Neural cell (in vitro differentiated cells): ENCODE measurements at regions not wholly inside any gene's neighbourhood (a gene's known extent, or its start where the extent isn't known, plus 50 kb on each side); places are given as distances from the start of the nearest gene placed in this dataset.

Experiments
- H2AFZ ChIP-seq: fragments of 200-600, 300-800 bp; sonication (generic), shearing (Covaris generic); 2 replicates; pipeline ENCODE4 v1.6.0; 2014; ENCODE audit warnings: low read depth, mild to moderate bottlenecking, antibody characterized with exemption, low read length, moderate library complexity
- H3F3A ChIP-seq: fragments of 200-600 bp; shearing (Covaris generic); 2 replicates; pipeline ENCODE4 v1.6.1; 2016; ENCODE audit warnings: mild to moderate bottlenecking, moderate library complexity, mixed read lengths, antibody characterized with exemption, low read length; ENCODE audit not compliant: insufficient read depth, poor library complexity, severe bottlenecking
- H3K27ac ChIP-seq: fragments of 200-600, 300-800 bp; sonication (generic), shearing (Covaris generic); 2 replicates; pipeline ENCODE4 v1.5.1; 2014; ENCODE audit warnings: mild to moderate bottlenecking, low read length, moderate library complexity
- H3K27me3 ChIP-seq: fragments of 300-800, 200-600 bp; sonication (generic), shearing (Covaris generic); 2 replicates; pipeline ENCODE4 v1.6.0; 2014; ENCODE audit warnings: mild to moderate bottlenecking, low read depth, low read length, moderate library complexity; ENCODE audit not compliant: insufficient read depth
- H3K36me3 ChIP-seq: fragments of 300-800, 200-600 bp; sonication (generic), shearing (Covaris generic); 2 replicates; pipeline ENCODE4 v1.5.1; 2014; ENCODE audit warnings: mild to moderate bottlenecking, antibody characterized with exemption, low read length, moderate library complexity; ENCODE audit not compliant: insufficient read depth
- H3K4me2 ChIP-seq: fragments of 300-800, 200-600 bp; sonication (generic), shearing (Covaris generic); 2 replicates; pipeline ENCODE4 v1.6.0; 2014; ENCODE audit warnings: mild to moderate bottlenecking, low read length
- H3K4me3 ChIP-seq: fragments of 300-800, 200-600 bp; sonication (generic), shearing (Covaris generic); 2 replicates; pipeline ENCODE4 v1.5.1; 2014; ENCODE audit warnings: mild to moderate bottlenecking, low read length, moderate library complexity
- H3K79me2 ChIP-seq: fragments of 200-600 bp; shearing (Covaris generic); replicated peaks from 2 replicates; pipeline ENCODE4 v1.6.0; 2014; ENCODE audit warnings: mild to moderate bottlenecking, low read length, moderate library complexity; ENCODE audit not compliant: insufficient read depth
- H3K9ac ChIP-seq: fragments of 300-800, 200-600 bp; sonication (generic), shearing (Covaris generic); 2 replicates; pipeline ENCODE4 v1.6.1; 2016; ENCODE audit warnings: mild to moderate bottlenecking, low read length, mixed read lengths
- H3K9me2 ChIP-seq: fragments of 200-600 bp; shearing (Covaris generic); 2 replicates; pipeline ENCODE4 v1.6.1; 2016; ENCODE audit warnings: mild to moderate bottlenecking, low read length, mixed read lengths; ENCODE audit not compliant: insufficient read depth
- H3K9me3 ChIP-seq: fragments of 200-600, 300-800 bp; sonication (generic), shearing (Covaris generic); 2 replicates; pipeline ENCODE4 v1.6.1; 2016; ENCODE audit warnings: mild to moderate bottlenecking, mixed run types, low read length, moderate library complexity, mixed read lengths
- H4K20me1 ChIP-seq: fragments of 200-600 bp; shearing (Covaris generic); 2 replicates; pipeline ENCODE4 v1.6.1; 2016; ENCODE audit warnings: mild to moderate bottlenecking, mixed run types; ENCODE audit not compliant: insufficient read depth
- CTCF ChIP-seq: fragments of 450-650 bp; IDR thresholded peaks from 2 replicates; pipeline ENCODE4 v1.5.1; 2014; ENCODE audit warnings: antibody characterized with exemption, mild to moderate bottlenecking, moderate library complexity; ENCODE audit not compliant: poor library complexity, severe bottlenecking
- EP300 ChIP-seq: fragments of 450-650 bp; conservative IDR thresholded peaks from 2 replicates; pipeline ENCODE4 v1.6.1; 2014; ENCODE audit warnings: antibody characterized with exemption, mild to moderate bottlenecking, moderate library complexity; ENCODE audit not compliant: poor library complexity, severe bottlenecking
- EZH2 ChIP-seq: fragments of 200-600, 300-800 bp; shearing (Covaris generic), sonication (generic); IDR thresholded peaks from 2 replicates; pipeline ENCODE4 v1.6.1; 2014; ENCODE audit warnings: antibody characterized with exemption, low read length, borderline replicate concordance, mild to moderate bottlenecking; ENCODE audit not compliant: insufficient read depth, poor library complexity, severe bottlenecking
- MXI1 ChIP-seq: fragments of 450-650 bp; conservative IDR thresholded peaks from 2 replicates; pipeline ENCODE4 v1.6.1; 2014; ENCODE audit warnings: antibody characterized with exemption, mild to moderate bottlenecking; ENCODE audit not compliant: poor library complexity, severe bottlenecking
- POLR2AphosphoS5 ChIP-seq: IDR thresholded peaks from 2 replicates; pipeline ENCODE4 v1.6.1; 2012
- RAD21 ChIP-seq: fragments of 450-650 bp; conservative IDR thresholded peaks from 2 replicates; pipeline ENCODE4 v1.6.1; 2014; ENCODE audit warnings: antibody characterized with exemption, mild to moderate bottlenecking, moderate library complexity
- SMC3 ChIP-seq: fragments of 450-650 bp; conservative IDR thresholded peaks from 2 replicates; pipeline ENCODE4 v1.6.1; 2014; ENCODE audit warnings: antibody characterized with exemption, mild to moderate bottlenecking, moderate library complexity; ENCODE audit not compliant: poor library complexity
- TAF1 ChIP-seq: IDR thresholded peaks from 2 replicates; pipeline ENCODE4 v1.6.1; 2012; ENCODE audit warnings: low read depth
- TF ChIP-seq, protein P1 (sequence below): IDR thresholded peaks from 2 replicates; pipeline ENCODE4 v1.6.1; 2012; ENCODE audit warnings: borderline replicate concordance

DNA sequence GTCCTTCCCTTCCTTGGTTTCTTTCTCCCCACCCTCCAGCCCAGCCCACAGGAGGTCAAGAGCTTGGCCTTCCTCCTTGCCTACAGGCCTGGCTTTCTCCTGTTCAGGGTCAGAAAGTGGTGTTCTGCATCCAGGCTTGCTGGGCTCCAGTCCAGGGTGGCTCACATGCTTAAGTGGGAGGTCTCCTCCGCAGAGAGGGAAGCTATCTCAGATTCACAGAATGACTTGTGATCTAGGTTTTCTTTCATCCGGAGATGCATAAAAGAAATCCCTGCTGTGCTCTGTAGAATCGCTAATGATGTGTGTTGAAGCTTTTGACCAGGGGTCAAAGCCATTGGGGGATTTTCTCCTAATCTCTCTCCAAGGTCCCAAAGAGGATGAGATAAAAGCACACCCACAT, 382.3 kb upstream of the EEF2KMT start:
- H2AFZ ChIP-seq, result no peak overlapping the region
- TF ChIP-seq POLR2AphosphoS5, result no peak
- no peak for TF ChIP-seq SMC3
- TF ChIP-seq TAF1, result no peak
- no peak for TF ChIP-seq RAD21
- no peak for TF ChIP-seq EP300
- TF ChIP-seq EZH2, result no peak
- no peak for TF ChIP-seq MXI1
- TF ChIP-seq CTCF, result no peak
- TF ChIP-seq, protein P1, sequence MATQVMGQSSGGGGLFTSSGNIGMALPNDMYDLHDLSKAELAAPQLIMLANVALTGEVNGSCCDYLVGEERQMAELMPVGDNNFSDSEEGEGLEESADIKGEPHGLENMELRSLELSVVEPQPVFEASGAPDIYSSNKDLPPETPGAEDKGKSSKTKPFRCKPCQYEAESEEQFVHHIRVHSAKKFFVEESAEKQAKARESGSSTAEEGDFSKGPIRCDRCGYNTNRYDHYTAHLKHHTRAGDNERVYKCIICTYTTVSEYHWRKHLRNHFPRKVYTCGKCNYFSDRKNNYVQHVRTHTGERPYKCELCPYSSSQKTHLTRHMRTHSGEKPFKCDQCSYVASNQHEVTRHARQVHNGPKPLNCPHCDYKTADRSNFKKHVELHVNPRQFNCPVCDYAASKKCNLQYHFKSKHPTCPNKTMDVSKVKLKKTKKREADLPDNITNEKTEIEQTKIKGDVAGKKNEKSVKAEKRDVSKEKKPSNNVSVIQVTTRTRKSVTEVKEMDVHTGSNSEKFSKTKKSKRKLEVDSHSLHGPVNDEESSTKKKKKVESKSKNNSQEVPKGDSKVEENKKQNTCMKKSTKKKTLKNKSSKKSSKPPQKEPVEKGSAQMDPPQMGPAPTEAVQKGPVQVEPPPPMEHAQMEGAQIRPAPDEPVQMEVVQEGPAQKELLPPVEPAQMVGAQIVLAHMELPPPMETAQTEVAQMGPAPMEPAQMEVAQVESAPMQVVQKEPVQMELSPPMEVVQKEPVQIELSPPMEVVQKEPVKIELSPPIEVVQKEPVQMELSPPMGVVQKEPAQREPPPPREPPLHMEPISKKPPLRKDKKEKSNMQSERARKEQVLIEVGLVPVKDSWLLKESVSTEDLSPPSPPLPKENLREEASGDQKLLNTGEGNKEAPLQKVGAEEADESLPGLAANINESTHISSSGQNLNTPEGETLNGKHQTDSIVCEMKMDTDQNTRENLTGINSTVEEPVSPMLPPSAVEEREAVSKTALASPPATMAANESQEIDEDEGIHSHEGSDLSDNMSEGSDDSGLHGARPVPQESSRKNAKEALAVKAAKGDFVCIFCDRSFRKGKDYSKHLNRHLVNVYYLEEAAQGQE, result no peak
- no peak overlapping the region for H3K27ac ChIP-seq
- no peaks in the 10 kb centered on the region for H3K9me3 ChIP-seq
- no peaks in the 10 kb centered on the region for H3K36me3 ChIP-seq
- H3K4me3 ChIP-seq, result no peak overlapping the region
- H3K79me2 ChIP-seq, result no peaks in the 10 kb centered on the region
- no peaks in the 10 kb centered on the region for H3K9me2 ChIP-seq
- no peak overlapping the region for H3K9ac ChIP-seq
- H4K20me1 ChIP-seq, result no peaks in the 10 kb centered on the region
- no peak overlapping the region for H3K4me2 ChIP-seq
- H3K27me3 ChIP-seq, result no peaks in the 10 kb centered on the region
- no peaks in the 10 kb centered on the region for H3F3A ChIP-seq

GRCh38 chr16:5478036-5478435, 380.4 kb upstream of the EEF2KMT start:
- H3K4me3 ChIP-seq, result no peak overlapping the region
- no peak overlapping the region for H3K9ac ChIP-seq
- H3K4me2 ChIP-seq, result no peak overlapping the region
- TF ChIP-seq EZH2 (no peak), MXI1 (no peak), POLR2AphosphoS5 (no peak), SMC3 (no peak), CTCF (no peak), TAF1 (no peak), RAD21 (no peak), EP300 (no peak)
- TF ChIP-seq, protein P1, result no peak
- H4K20me1 ChIP-seq, result no peaks in the 10 kb centered on the region
- H3K9me3 ChIP-seq, result no peaks in the 10 kb centered on the region
- no peaks in the 10 kb centered on the region for H3K36me3 ChIP-seq
- H3K79me2 ChIP-seq, result no peaks in the 10 kb centered on the region
- no peak overlapping the region for H2AFZ ChIP-seq
- H3K27ac ChIP-seq, result no peak overlapping the region
- H3K9me2 ChIP-seq, result no peaks in the 10 kb centered on the region
- H3F3A ChIP-seq, result no peaks in the 10 kb centered on the region
- no peaks in the 10 kb centered on the region for H3K27me3 ChIP-seq
